SK-N-SH (cell line): ENCODE measurements at regions not wholly inside any gene's neighbourhood (a gene's known extent, or its start where the extent isn't known, plus 50 kb on each side); places are given as distances from the start of the nearest gene placed in this dataset.

Experiments
- CTCF ChIA-PET: fragments of 300-600, 350-600 bp; formaldehyde crosslinking; extraction: SDS; loops from one replicate; lab custom pipeline; 2021; lab: Yijun Ruan, JAX
- POLR2A ChIA-PET: fragments of 350-600 bp; sonication (Branson Sonifier 250); formaldehyde crosslinking; extraction: SDS; loops from one replicate; lab custom pipeline; 2020; ENCODE audit warnings: antibody characterized with exemption, inconsistent platforms; lab: Yijun Ruan, JAX
- DNase-seq: peaks from one replicate; pipeline ENCODE4 v3.0.0; 2012
- H2AFZ ChIP-seq: fragments of 200-600 bp; sonication (generic); 2 replicates; pipeline ENCODE4 v1.8.1; 2016; ENCODE audit warnings: antibody characterized with exemption, mild to moderate bottlenecking, low read depth
- H3F3A ChIP-seq: fragments of 200-600 bp; sonication (generic); replicated peaks from 2 replicates; pipeline ENCODE3; 2016; ENCODE audit warnings: antibody characterized with exemption, mild to moderate bottlenecking; ENCODE audit not compliant: insufficient read depth
- H3K27ac ChIP-seq, 2 experiments: fragments of 200-500 bp in 1 of 2; fragments of 200-600 bp in 1 of 2; sonication (Bioruptor generic) in 1 of 2; sonication (generic), shearing (Covaris generic) in 1 of 2; 2 replicates each; pipeline versions ENCODE4 v1.5.1 to v1.6.1; 2014 to 2016; ENCODE audit warnings: low read depth in 2 of 2, inconsistent platforms in 1 of 2, low read length in 1 of 2, mild to moderate bottlenecking in 1 of 2, mixed read lengths in 1 of 2
- H3K27me3 ChIP-seq: fragments of 200-600 bp; sonication (generic), shearing (Covaris generic); 2 replicates; pipeline ENCODE4 v1.6.1; 2016; ENCODE audit warnings: mixed run types; ENCODE audit not compliant: insufficient read depth
- H3K36me3 ChIP-seq, 2 experiments: fragments of 200-500 bp in 1 of 2; fragments of 200-600 bp in 1 of 2; sonication (Bioruptor generic) in 1 of 2; sonication (generic) in 1 of 2; replicated peaks in 1 of 2; 2 replicates each; pipeline versions ENCODE3 to v1.5.1; 2014 to 2016; ENCODE audit warnings: low read length in 1 of 2, mild to moderate bottlenecking in 1 of 2; ENCODE audit not compliant: insufficient read depth in 2 of 2, control insufficient read depth in 1 of 2
- H3K4me1 ChIP-seq, 2 experiments: fragments of 200-500 bp in 1 of 2; fragments of 200-600 bp in 1 of 2; sonication (Bioruptor generic) in 1 of 2; sonication (generic), shearing (Covaris generic) in 1 of 2; 2 replicates each; pipeline versions ENCODE4 v1.5.1 to v1.6.1; 2014 to 2016; ENCODE audit warnings: low read depth in 1 of 2, low read length in 1 of 2, mixed run types in 1 of 2; ENCODE audit not compliant: insufficient read depth in 2 of 2, control insufficient read depth in 1 of 2
- H3K4me2 ChIP-seq: fragments of 200-600 bp; sonication (generic), shearing (Covaris generic); 2 replicates; pipeline ENCODE4 v1.6.1; 2017; ENCODE audit warnings: mixed run types
- H3K4me3 ChIP-seq, 2 experiments: fragments of 200-500 bp in 1 of 2; fragments of 200-600 bp in 1 of 2; sonication (Bioruptor generic) in 1 of 2; sonication (generic), shearing (Covaris generic) in 1 of 2; 2 replicates each; pipeline versions ENCODE4 v1.5.1 to v1.8.1; 2014 to 2016; ENCODE audit warnings: low read depth in 2 of 2, inconsistent platforms in 1 of 2, low read length in 1 of 2, mild to moderate bottlenecking in 1 of 2, mixed read lengths in 1 of 2, moderate library complexity in 1 of 2
- H3K79me2 ChIP-seq: fragments of 200-600 bp; sonication (generic); 2 replicates; pipeline ENCODE4 v1.8.1; 2017; ENCODE audit warnings: mild to moderate bottlenecking; ENCODE audit not compliant: insufficient read depth
- H3K9ac ChIP-seq: fragments of 200-600 bp; sonication (generic); 2 replicates; pipeline ENCODE4 v1.6.1; 2017; ENCODE audit warnings: mixed run types
- H3K9me2 ChIP-seq: fragments of 200-600 bp; sonication (generic); 2 replicates; pipeline ENCODE4 v1.6.1; 2017; ENCODE audit warnings: mixed run types
- H3K9me3 ChIP-seq: fragments of 200-600 bp; sonication (generic); 2 replicates; pipeline ENCODE4 v1.6.1; 2017; ENCODE audit warnings: mixed run types, mild to moderate bottlenecking, moderate library complexity
- H4K20me1 ChIP-seq: fragments of 200-600 bp; sonication (generic); 2 replicates; pipeline ENCODE4 v1.6.1; 2017; ENCODE audit warnings: mild to moderate bottlenecking, mixed run types; ENCODE audit not compliant: insufficient read depth
- CHD2 ChIP-seq: fragments of 150-350 bp; IDR thresholded peaks from 2 replicates; pipeline ENCODE4 v1.6.1; 2018; ENCODE audit warnings: low read length; ENCODE audit not compliant: partially characterized antibody
- ELF1 ChIP-seq: IDR thresholded peaks from 2 replicates; pipeline ENCODE4 v1.4.0; 2012
- EZH2phosphoT487 ChIP-seq: fragments of 200-600 bp; sonication (generic); IDR thresholded peaks from 2 replicates; pipeline ENCODE4 v1.6.1; 2017; ENCODE audit warnings: low read depth, mixed run types, mild to moderate bottlenecking, antibody characterized with exemption, moderate library complexity, borderline replicate concordance
- FOXJ3 ChIP-seq: sonication (generic); formaldehyde crosslinking; IDR thresholded peaks from 2 replicates; pipeline ENCODE4 v1.5.1; 2020; ENCODE audit warnings: mild to moderate bottlenecking, missing genetic modification reagents
- FOXM1 ChIP-seq: IDR thresholded peaks from 2 replicates; pipeline ENCODE4 v1.4.0; 2012; ENCODE audit warnings: low read depth, mild to moderate bottlenecking
- GABPA ChIP-seq: IDR thresholded peaks from 2 replicates; pipeline ENCODE4 v1.4.0; 2012; ENCODE audit warnings: low read depth, mild to moderate bottlenecking
- GATA2 ChIP-seq: sonication (generic); formaldehyde crosslinking; IDR thresholded peaks from 2 replicates; pipeline ENCODE4 v1.5.0; 2020; ENCODE audit warnings: mild to moderate bottlenecking, missing genetic modification reagents
- MEF2A ChIP-seq: IDR thresholded peaks from 2 replicates; pipeline ENCODE4 v1.4.0; 2012; ENCODE audit warnings: low read depth, borderline replicate concordance
- NRF1 ChIP-seq: IDR thresholded peaks from 2 replicates; pipeline ENCODE4 v1.6.1; 2012; ENCODE audit warnings: low read depth, mild to moderate bottlenecking, low read length
- RCOR1 ChIP-seq: fragments of 150-350 bp; IDR thresholded peaks from 2 replicates; pipeline ENCODE4 v1.6.1; 2017; ENCODE audit warnings: antibody characterized with exemption, low read length
- RXRA ChIP-seq: IDR thresholded peaks from 2 replicates; pipeline ENCODE4 v1.4.0; 2012; ENCODE audit warnings: low read depth, mild to moderate bottlenecking, borderline replicate concordance
- SMC3 ChIP-seq: IDR thresholded peaks from 2 replicates; pipeline ENCODE4 v1.6.1; 2012; ENCODE audit warnings: low read depth, low read length, improper control_type of control experiment
- WGBS: methylation state at CpG from one replicate; pipeline ENCODE4 v1.1.6; 2017; ENCODE audit warnings: low lambda C conversion rate; 5-methylcytosine and 5-hydroxymethylcytosine counted together
- TF ChIP-seq, protein P1 (sequence below): IDR thresholded peaks from 2 replicates; pipeline ENCODE4 v1.4.0; 2012; ENCODE audit warnings: low read depth
- TF ChIP-seq, protein P2 (sequence below): fragments of 150-350 bp; IDR thresholded peaks from 2 replicates; pipeline ENCODE4 v1.6.1; 2017; ENCODE audit warnings: antibody characterized with exemption, low read length, low read depth, borderline replicate concordance
- TF ChIP-seq, protein P3 (sequence below): fragments of 150-350 bp; IDR thresholded peaks from 2 replicates; pipeline ENCODE4 v1.6.1; 2016; ENCODE audit warnings: mild to moderate bottlenecking, low read depth, low read length
- TF ChIP-seq, protein P4 (sequence below): IDR thresholded peaks from 2 replicates; pipeline ENCODE4; 2012
- TF ChIP-seq, protein P5 (sequence below): IDR thresholded peaks from 2 replicates; pipeline ENCODE4 v1.6.1; 2012; ENCODE audit warnings: mild to moderate bottlenecking, low read depth, low read length, moderate library complexity

DNA sequence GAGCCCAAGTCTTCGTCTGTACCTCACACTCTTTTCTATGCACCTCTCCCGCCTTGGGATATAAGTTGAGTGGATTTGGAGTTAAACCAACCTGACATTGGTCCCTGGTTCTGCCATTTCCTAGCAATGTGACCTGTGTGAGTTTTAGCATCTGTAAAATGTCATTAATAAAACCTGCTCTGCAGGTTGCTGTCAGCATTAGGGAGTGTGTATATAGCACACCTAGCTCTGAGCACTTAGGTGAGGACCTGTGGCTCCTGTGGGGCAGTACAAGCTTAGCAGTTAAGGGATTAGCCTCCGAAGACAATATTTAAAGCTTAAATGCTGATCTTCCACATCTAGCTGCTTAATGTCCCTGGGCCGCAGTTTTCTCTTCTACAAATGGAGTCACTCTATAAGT is 248.0 kb downstream of the TMEM114 start:
- no peak overlapping the region for H3K9ac ChIP-seq
- no peaks in the 10 kb centered on the region for H3F3A ChIP-seq
- no peak for TF ChIP-seq SMC3
- TF ChIP-seq ELF1: no peak
- no peak for TF ChIP-seq GABPA
- TF ChIP-seq NRF1: no peak
- no peak for TF ChIP-seq GATA2 (CRISPR knock-in tag)
- no peak for TF ChIP-seq CHD2
- no peak for TF ChIP-seq RXRA
- TF ChIP-seq RCOR1: no peak
- TF ChIP-seq EZH2phosphoT487: no peak
- TF ChIP-seq, protein P1, sequence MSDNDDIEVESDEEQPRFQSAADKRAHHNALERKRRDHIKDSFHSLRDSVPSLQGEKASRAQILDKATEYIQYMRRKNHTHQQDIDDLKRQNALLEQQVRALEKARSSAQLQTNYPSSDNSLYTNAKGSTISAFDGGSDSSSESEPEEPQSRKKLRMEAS: no peak
- no peak for TF ChIP-seq MEF2A
- no peak for TF ChIP-seq FOXJ3 (CRISPR knock-in tag)
- TF ChIP-seq, protein P2, sequence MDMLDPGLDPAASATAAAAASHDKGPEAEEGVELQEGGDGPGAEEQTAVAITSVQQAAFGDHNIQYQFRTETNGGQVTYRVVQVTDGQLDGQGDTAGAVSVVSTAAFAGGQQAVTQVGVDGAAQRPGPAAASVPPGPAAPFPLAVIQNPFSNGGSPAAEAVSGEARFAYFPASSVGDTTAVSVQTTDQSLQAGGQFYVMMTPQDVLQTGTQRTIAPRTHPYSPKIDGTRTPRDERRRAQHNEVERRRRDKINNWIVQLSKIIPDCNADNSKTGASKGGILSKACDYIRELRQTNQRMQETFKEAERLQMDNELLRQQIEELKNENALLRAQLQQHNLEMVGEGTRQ: no peak
- no peak for TF ChIP-seq FOXM1
- TF ChIP-seq, protein P3, sequence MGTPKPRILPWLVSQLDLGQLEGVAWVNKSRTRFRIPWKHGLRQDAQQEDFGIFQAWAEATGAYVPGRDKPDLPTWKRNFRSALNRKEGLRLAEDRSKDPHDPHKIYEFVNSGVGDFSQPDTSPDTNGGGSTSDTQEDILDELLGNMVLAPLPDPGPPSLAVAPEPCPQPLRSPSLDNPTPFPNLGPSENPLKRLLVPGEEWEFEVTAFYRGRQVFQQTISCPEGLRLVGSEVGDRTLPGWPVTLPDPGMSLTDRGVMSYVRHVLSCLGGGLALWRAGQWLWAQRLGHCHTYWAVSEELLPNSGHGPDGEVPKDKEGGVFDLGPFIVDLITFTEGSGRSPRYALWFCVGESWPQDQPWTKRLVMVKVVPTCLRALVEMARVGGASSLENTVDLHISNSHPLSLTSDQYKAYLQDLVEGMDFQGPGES: no peak
- TF ChIP-seq, protein P4, sequence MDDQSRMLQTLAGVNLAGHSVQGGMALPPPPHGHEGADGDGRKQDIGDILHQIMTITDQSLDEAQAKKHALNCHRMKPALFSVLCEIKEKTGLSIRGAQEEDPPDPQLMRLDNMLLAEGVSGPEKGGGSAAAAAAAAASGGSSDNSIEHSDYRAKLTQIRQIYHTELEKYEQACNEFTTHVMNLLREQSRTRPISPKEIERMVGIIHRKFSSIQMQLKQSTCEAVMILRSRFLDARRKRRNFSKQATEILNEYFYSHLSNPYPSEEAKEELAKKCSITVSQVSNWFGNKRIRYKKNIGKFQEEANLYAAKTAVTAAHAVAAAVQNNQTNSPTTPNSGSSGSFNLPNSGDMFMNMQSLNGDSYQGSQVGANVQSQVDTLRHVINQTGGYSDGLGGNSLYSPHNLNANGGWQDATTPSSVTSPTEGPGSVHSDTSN: no peak
- TF ChIP-seq, protein P5, sequence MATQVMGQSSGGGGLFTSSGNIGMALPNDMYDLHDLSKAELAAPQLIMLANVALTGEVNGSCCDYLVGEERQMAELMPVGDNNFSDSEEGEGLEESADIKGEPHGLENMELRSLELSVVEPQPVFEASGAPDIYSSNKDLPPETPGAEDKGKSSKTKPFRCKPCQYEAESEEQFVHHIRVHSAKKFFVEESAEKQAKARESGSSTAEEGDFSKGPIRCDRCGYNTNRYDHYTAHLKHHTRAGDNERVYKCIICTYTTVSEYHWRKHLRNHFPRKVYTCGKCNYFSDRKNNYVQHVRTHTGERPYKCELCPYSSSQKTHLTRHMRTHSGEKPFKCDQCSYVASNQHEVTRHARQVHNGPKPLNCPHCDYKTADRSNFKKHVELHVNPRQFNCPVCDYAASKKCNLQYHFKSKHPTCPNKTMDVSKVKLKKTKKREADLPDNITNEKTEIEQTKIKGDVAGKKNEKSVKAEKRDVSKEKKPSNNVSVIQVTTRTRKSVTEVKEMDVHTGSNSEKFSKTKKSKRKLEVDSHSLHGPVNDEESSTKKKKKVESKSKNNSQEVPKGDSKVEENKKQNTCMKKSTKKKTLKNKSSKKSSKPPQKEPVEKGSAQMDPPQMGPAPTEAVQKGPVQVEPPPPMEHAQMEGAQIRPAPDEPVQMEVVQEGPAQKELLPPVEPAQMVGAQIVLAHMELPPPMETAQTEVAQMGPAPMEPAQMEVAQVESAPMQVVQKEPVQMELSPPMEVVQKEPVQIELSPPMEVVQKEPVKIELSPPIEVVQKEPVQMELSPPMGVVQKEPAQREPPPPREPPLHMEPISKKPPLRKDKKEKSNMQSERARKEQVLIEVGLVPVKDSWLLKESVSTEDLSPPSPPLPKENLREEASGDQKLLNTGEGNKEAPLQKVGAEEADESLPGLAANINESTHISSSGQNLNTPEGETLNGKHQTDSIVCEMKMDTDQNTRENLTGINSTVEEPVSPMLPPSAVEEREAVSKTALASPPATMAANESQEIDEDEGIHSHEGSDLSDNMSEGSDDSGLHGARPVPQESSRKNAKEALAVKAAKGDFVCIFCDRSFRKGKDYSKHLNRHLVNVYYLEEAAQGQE: no peak
- ChIA-PET POLR2A (no interaction called here), CTCF (no interaction called here)
- H3K4me3 ChIP-seq: no peak overlapping the region
- H3K9me2 ChIP-seq: no peaks in the 10 kb centered on the region
- H3K9me3 ChIP-seq: no peaks in the 10 kb centered on the region
- 19% methylated on average over 4 of the region's 4 CpGs for WGBS
- DNase-seq: no peak
- H3K27ac ChIP-seq: no peak overlapping the region
- no peaks in the 10 kb centered on the region for H3K79me2 ChIP-seq
- H3K36me3 ChIP-seq: no peaks in the 10 kb centered on the region
- no peak overlapping the region for H2AFZ ChIP-seq
- H3K4me2 ChIP-seq: no peak overlapping the region
- H4K20me1 ChIP-seq: no peaks in the 10 kb centered on the region
- no peaks in the 10 kb centered on the region for H3K27me3 ChIP-seq
- H3K4me1 ChIP-seq: no peaks in the 10 kb centered on the region
